A673 (cell line): ENCODE measurements at regions not wholly inside any gene's neighbourhood (a gene's known extent, or its start where the extent isn't known, plus 50 kb on each side); places are given as distances from the start of the nearest gene placed in this dataset.

Source experiments
- BruUV-seq: library from RNA; stranded (reverse); fragments of 400-500 nt; replicated peaks from 2 replicates; lab custom pipeline; 2021; lab: Mats Ljungman, UMichigan
- CTCF ChIA-PET: fragments of 300-600 bp; sonication (Branson Sonifier 250); formaldehyde crosslinking; loops from one replicate; lab custom pipeline; 2022; ENCODE audit warnings: antibody characterized with exemption; lab: Charles Lee
- POLR2A ChIA-PET: fragments of 300-600 bp; sonication (Branson Sonifier 250); formaldehyde crosslinking; loops from one replicate; lab custom pipeline; 2022; ENCODE audit warnings: antibody characterized with exemption; ENCODE audit not compliant: low non-redundant PET; lab: Charles Lee
- DNase-seq: peaks from one replicate; pipeline ENCODE4 v3.0.0-alpha.2; 2015; ENCODE audit warnings: low spot score
- H3K27ac ChIP-seq: fragments of 200-600 bp; sonication (generic); 2 replicates; pipeline ENCODE4 v1.5.1; 2016; ENCODE audit warnings: mixed run types, low read depth, mild to moderate bottlenecking, mixed read lengths, antibody characterized with exemption, low read length; ENCODE audit not compliant: poor library complexity, severe bottlenecking
- H3K27me3 ChIP-seq: fragments of 200-600 bp; sonication (generic); replicated peaks from 2 replicates; pipeline ENCODE4 v1.6.1; 2017; ENCODE audit warnings: mixed run types, low read depth, mild to moderate bottlenecking, mixed read lengths, antibody characterized with exemption, low read length; ENCODE audit not compliant: insufficient read depth, poor library complexity
- H3K36me3 ChIP-seq: fragments of 200-600 bp; sonication (generic); 2 replicates; pipeline ENCODE4 v1.6.1; 2016; ENCODE audit warnings: mixed run types, mild to moderate bottlenecking, mixed read lengths, antibody characterized with exemption, low read length; ENCODE audit not compliant: insufficient read depth, poor library complexity, severe bottlenecking
- H3K4me1 ChIP-seq: fragments of 200-600 bp; sonication (generic); 2 replicates; pipeline ENCODE4 v1.6.1; 2017; ENCODE audit warnings: mixed run types, mild to moderate bottlenecking, mixed read lengths, antibody characterized with exemption, low read length; ENCODE audit not compliant: insufficient read depth, poor library complexity, severe bottlenecking
- H3K4me3 ChIP-seq: fragments of 200-600 bp; sonication (generic); 2 replicates; pipeline ENCODE4 v1.5.1; 2016; ENCODE audit warnings: low read depth, mixed run types, mild to moderate bottlenecking, mixed read lengths, low read length; ENCODE audit not compliant: poor library complexity, severe bottlenecking
- H3K9me3 ChIP-seq: fragments of 200-600 bp; sonication (generic); 2 replicates; pipeline ENCODE4 v1.6.1; 2016; ENCODE audit warnings: mixed run types, low read depth, mild to moderate bottlenecking, mixed read lengths, antibody characterized with exemption, low read length; ENCODE audit not compliant: poor library complexity, severe bottlenecking
- CTCF ChIP-seq: fragments of 300-800, 200-600 bp; sonication (generic); conservative IDR thresholded peaks from 2 replicates; pipeline ENCODE4 v1.5.1; 2017; ENCODE audit warnings: low read depth, mild to moderate bottlenecking, antibody characterized with exemption, low read length, moderate library complexity, mixed read lengths
- EZH2 ChIP-seq: fragments of 200-600 bp; sonication (generic); IDR thresholded peaks from 2 replicates; pipeline ENCODE4 v1.6.1; 2017; ENCODE audit warnings: borderline replicate concordance, low read depth, mild to moderate bottlenecking, mixed read lengths, antibody characterized with exemption, low read length; ENCODE audit not compliant: poor library complexity, severe bottlenecking
- intact Hi-C: fragments of 100-400 bp; cut with micrococcal nuclease; formaldehyde crosslinking; loops from one replicate; pipeline ENCODE4 v1.10.0; 2022; ENCODE audit not compliant: unreplicated experiment

GRCh38 chr7:8321312-8321711, 59.3 kb upstream of the ICA1 start:
- Histone ChIP-seq H3K27ac (no peak overlapping the region), H3K4me1 (no peaks in the 10 kb centered on the region), H3K36me3 (no peaks in the 10 kb centered on the region), H3K9me3 (no peaks in the 10 kb centered on the region), H3K4me3 (no peak overlapping the region), H3K27me3 (peaks cover 6% of the 10 kb centered on the region)
- POLR2A ChIA-PET = no interaction called here
- CTCF ChIA-PET = no interaction called here
- no TSS peak for BruUV-seq
- no peak for TF ChIP-seq EZH2
- no peak for TF ChIP-seq CTCF
- intact Hi-C loops = no loop called here
- no peak for DNase-seq

- intact Hi-C loops = no loop called here
- BruUV-seq = no TSS peak
- H3K9me3 ChIP-seq = no peaks in the 10 kb centered on the region
These were observed 60.7 kb upstream of the ICA1 start for GRCh38 chr7:8322667-8323066.

GRCh38 chr7:8325067-8325466, 63.1 kb upstream of the ICA1 start:
- H3K4me1 ChIP-seq = no peaks in the 10 kb centered on the region
- H3K36me3 ChIP-seq = no peaks in the 10 kb centered on the region
- DNase-seq = no peak
- no peak overlapping the region for H3K27ac ChIP-seq
- BruUV-seq = no TSS peak
- peaks cover 20% of the 10 kb centered on the region for H3K27me3 ChIP-seq
- CTCF ChIA-PET = interaction anchor here (1.1 kb wide), 1 partner anchor 29 kb away, joined by 3 read pairs; no protein-coding TSS in a partner anchor
- H3K4me3 ChIP-seq = no peak overlapping the region
- POLR2A ChIA-PET = no interaction called here
- no peaks in the 10 kb centered on the region for H3K9me3 ChIP-seq
- TF ChIP-seq EZH2 (no peak), CTCF (no peak)
- intact Hi-C loops = no loop called here

More at GRCh38 chr7:8322667-8323066, 60.7 kb upstream of the ICA1 start:
- ChIA-PET CTCF (no interaction called here), POLR2A (no interaction called here)
- no peaks in the 10 kb centered on the region for H3K4me1 ChIP-seq
- TF ChIP-seq CTCF (no peak), EZH2 (no peak)
- no peak for DNase-seq
- H3K4me3 ChIP-seq = no peak overlapping the region
- H3K36me3 ChIP-seq = no peaks in the 10 kb centered on the region
- peaks cover 6% of the 10 kb centered on the region for H3K27me3 ChIP-seq
- no peak overlapping the region for H3K27ac ChIP-seq
